ENCODE measurements at regions not wholly inside any gene's neighbourhood (a gene's known extent, or its start where the extent isn't known, plus 50 kb on each side); places are given as distances from the start of the nearest gene placed in this dataset.
"Not testable (repeated sequence)": the region's sequence is repeated elsewhere in the genome, so short reads cannot be mapped to it uniquely, and the experiment has no call there.

DNA sequence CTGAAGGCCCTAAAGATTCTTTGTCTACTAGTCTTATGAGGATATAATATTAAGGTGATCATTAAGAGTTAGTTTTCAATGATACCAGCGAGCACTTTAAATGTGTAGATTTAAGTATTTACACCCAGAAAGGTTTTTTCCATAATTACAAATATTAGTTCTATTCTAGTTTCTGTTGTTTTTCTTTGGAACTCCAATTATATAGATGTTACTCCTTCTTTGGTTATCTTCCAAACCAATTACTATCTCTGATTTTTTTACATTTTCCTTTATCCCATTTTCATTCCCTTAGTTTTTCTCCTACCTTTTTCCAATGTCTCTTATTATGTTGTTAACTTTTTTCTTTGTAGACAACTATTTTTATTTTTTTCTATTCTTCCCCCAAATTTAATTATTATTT lies 355.1 kb downstream of the KCNN2 start:
- DNase-seq (ENCODE audit: unreplicated experiment) = no peak
- no TSS peak for BruUV-seq (replicated peaks)
- no peaks in the 10 kb centered on the region for H3K4me1 Mint-ChIP-seq (ENCODE audit: insufficient read depth, unreplicated experiment)
- intact Hi-C loops (cut with micrococcal nuclease) = no loop called here
- H3K27ac Mint-ChIP-seq (ENCODE audit: low read depth, unreplicated experiment) = no peak overlapping the region
- H3K27me3 Mint-ChIP-seq (ENCODE audit: insufficient read depth, unreplicated experiment) = peaks cover 11% of the 10 kb centered on the region
- CTCF ChIA-PET = no interaction called here
- POLR2A ChIA-PET = no interaction called here
- no peak overlapping the region for H3K4me3 Mint-ChIP-seq (ENCODE audit: unreplicated experiment)
- peaks cover 16% of the 10 kb centered on the region for H3K9me3 Mint-ChIP-seq (ENCODE audit: unreplicated experiment)
- TF ChIP-seq, protein P1, sequence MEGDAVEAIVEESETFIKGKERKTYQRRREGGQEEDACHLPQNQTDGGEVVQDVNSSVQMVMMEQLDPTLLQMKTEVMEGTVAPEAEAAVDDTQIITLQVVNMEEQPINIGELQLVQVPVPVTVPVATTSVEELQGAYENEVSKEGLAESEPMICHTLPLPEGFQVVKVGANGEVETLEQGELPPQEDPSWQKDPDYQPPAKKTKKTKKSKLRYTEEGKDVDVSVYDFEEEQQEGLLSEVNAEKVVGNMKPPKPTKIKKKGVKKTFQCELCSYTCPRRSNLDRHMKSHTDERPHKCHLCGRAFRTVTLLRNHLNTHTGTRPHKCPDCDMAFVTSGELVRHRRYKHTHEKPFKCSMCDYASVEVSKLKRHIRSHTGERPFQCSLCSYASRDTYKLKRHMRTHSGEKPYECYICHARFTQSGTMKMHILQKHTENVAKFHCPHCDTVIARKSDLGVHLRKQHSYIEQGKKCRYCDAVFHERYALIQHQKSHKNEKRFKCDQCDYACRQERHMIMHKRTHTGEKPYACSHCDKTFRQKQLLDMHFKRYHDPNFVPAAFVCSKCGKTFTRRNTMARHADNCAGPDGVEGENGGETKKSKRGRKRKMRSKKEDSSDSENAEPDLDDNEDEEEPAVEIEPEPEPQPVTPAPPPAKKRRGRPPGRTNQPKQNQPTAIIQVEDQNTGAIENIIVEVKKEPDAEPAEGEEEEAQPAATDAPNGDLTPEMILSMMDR (IDR thresholded peaks at IDR 0.05; ENCODE audit: unreplicated experiment) = no peak
- H3K36me3 Mint-ChIP-seq (ENCODE audit: insufficient read depth, unreplicated experiment) = no peaks in the 10 kb centered on the region

DNA sequence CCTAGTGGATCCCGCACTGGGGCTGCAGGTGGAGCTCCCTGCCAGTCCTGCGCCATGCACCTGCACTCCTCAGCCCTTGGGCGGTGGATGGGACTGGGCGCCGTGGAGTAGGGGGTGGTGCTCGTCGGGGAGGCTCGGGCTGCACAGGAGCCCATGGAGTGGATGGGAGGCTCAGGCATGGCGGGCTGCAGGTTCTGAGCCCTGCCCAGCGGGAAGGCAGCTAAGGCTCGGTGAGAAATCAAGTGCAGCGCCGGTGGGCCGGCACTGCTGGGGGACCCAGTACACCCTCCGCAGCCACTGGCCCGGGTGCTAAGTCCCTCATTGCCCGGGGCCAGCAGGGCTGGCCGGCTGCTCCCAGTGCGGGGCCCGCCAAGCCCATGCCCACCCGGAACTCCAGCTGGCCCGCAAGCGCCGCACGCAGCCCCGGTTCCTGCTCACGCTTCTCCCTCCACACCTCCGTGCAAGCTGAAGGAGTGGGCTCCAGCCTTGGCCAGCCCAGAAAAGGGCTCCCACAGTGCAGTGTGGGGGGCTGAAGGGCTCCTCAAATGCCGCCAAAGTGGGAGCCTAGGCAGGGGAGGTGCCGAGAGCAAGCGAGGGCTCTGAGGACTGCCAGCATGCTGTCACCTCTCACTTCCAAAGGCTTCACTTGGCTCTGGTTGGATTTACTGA lies 342.5 kb downstream of the KCNN2 start:
- H3K36me3 Mint-ChIP-seq (ENCODE audit: insufficient read depth, unreplicated experiment); H3K4me3 Mint-ChIP-seq (ENCODE audit: unreplicated experiment); H3K4me1 Mint-ChIP-seq (ENCODE audit: insufficient read depth, unreplicated experiment); BruUV-seq (replicated peaks); H3K27ac Mint-ChIP-seq (ENCODE audit: low read depth, unreplicated experiment); intact Hi-C loops (cut with micrococcal nuclease); POLR2A ChIA-PET; H3K9me3 Mint-ChIP-seq (ENCODE audit: unreplicated experiment); DNase-seq (ENCODE audit: unreplicated experiment); CTCF ChIA-PET; H3K27me3 Mint-ChIP-seq (ENCODE audit: insufficient read depth, unreplicated experiment): not testable (repeated sequence)

DNA sequence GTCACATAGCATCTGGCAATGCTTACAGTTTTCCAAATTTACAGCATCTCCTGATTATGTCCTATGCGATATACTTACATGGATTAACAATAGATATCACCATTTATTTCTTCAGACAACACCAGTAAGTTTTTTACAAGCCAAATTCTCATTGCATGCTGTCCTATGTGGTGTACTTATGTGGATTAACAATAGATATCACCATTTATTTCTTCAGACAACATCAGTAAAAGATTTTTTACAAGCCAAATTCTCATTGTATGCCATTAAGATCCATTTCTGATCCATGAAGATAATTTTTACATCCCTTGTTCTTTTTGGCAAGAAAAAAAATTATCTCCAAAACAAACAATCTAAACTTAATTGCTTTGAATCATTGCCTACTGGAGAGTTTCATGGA lies 340.9 kb downstream of the KCNN2 start:
- no peaks in the 10 kb centered on the region for H3K27me3 Mint-ChIP-seq (ENCODE audit: insufficient read depth, unreplicated experiment)

DNA sequence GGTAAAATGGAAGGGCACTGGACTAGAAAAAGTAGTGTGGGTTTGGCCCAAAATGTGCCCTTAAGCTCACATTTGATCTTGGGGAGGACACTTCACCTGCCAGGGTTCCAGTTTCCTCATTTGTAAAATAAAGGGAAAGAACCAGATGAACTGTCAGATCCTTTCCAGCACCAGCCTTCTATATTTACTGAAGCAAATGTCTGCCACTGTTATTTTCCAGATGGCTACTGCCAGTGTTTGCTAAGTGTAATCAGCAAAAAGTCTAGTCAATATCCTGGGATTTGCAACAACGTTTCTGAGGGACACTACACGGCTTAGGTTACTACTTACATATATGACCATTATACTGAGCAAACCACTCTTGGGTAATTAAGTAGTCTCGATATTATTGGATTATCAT lies 340.3 kb downstream of the KCNN2 start:
- TF ChIP-seq, protein P1 (IDR thresholded peaks at IDR 0.05; ENCODE audit: unreplicated experiment) = no peak
- Mint-ChIP-seq H3K4me1 (ENCODE audit: insufficient read depth, unreplicated experiment) (no peaks in the 10 kb centered on the region), H3K4me3 (ENCODE audit: unreplicated experiment) (no peak overlapping the region), H3K27me3 (ENCODE audit: insufficient read depth, unreplicated experiment) (no peaks in the 10 kb centered on the region), H3K36me3 (ENCODE audit: insufficient read depth, unreplicated experiment) (no peaks in the 10 kb centered on the region), H3K27ac (ENCODE audit: low read depth, unreplicated experiment) (no peak overlapping the region), H3K9me3 (ENCODE audit: unreplicated experiment) (no peaks in the 10 kb centered on the region)
- intact Hi-C loops (cut with micrococcal nuclease) = no loop called here
- POLR2A ChIA-PET = no interaction called here
- CTCF ChIA-PET = no interaction called here
- BruUV-seq (replicated peaks) = no TSS peak
- no peak for DNase-seq (ENCODE audit: unreplicated experiment)

More for the DNA sequence above, 340.9 kb downstream of the KCNN2 start:
- TF ChIP-seq, protein P1 (IDR thresholded peaks at IDR 0.05; ENCODE audit: unreplicated experiment) = no peak
- CTCF ChIA-PET = no interaction called here
- Mint-ChIP-seq H3K4me1 (ENCODE audit: insufficient read depth, unreplicated experiment) (no peaks in the 10 kb centered on the region), H3K4me3 (ENCODE audit: unreplicated experiment) (no peak overlapping the region), H3K36me3 (ENCODE audit: insufficient read depth, unreplicated experiment) (no peaks in the 10 kb centered on the region), H3K9me3 (ENCODE audit: unreplicated experiment) (no peaks in the 10 kb centered on the region), H3K27ac (ENCODE audit: low read depth, unreplicated experiment) (no peak overlapping the region)
- no TSS peak for BruUV-seq (replicated peaks)
- POLR2A ChIA-PET = no interaction called here
- intact Hi-C loops (cut with micrococcal nuclease) = no loop called here
- DNase-seq (ENCODE audit: unreplicated experiment) = no peak

DNA sequence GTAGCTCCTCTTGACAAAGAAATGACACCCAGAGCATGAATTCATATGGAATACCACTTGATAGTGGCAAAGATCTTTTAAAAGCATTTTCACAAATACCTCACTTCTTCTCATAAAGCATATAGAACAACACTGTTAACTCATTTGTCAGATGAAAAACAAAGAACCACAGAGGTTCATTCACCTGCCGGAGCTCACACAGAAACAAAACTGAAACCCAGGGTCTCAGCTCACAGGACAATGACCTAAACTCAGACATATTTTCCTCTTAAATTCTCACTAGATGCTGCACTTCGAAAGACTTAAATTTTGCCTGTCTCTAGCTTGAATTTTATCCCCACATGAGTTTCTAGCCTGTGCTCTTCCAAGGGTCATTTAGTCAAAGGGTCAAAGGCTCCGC lies 339.0 kb downstream of the KCNN2 start:
- ChIA-PET POLR2A (no interaction called here), CTCF (no interaction called here)
- TF ChIP-seq, protein P1 (IDR thresholded peaks at IDR 0.05; ENCODE audit: unreplicated experiment) = no peak
- no peaks in the 10 kb centered on the region for H3K36me3 Mint-ChIP-seq (ENCODE audit: insufficient read depth, unreplicated experiment)
- H3K27me3 Mint-ChIP-seq (ENCODE audit: insufficient read depth, unreplicated experiment) = no peaks in the 10 kb centered on the region
- intact Hi-C loops (cut with micrococcal nuclease) = no loop called here
- no TSS peak for BruUV-seq (replicated peaks)
- H3K4me1 Mint-ChIP-seq (ENCODE audit: insufficient read depth, unreplicated experiment) = no peaks in the 10 kb centered on the region
- DNase-seq (ENCODE audit: unreplicated experiment) = no peak
- no peak overlapping the region for H3K27ac Mint-ChIP-seq (ENCODE audit: low read depth, unreplicated experiment)
- no peak overlapping the region for H3K4me3 Mint-ChIP-seq (ENCODE audit: unreplicated experiment)
- H3K9me3 Mint-ChIP-seq (ENCODE audit: unreplicated experiment) = no peaks in the 10 kb centered on the region

Data from MCF 10A (cell line).